ENCODE measurements at regions not wholly inside any gene's neighbourhood (a gene's known extent, or its start where the extent isn't known, plus 50 kb on each side); places are given as distances from the start of the nearest gene placed in this dataset.
A peak's percentile ranks its signal among the peaks of the same experiment; 100 is the strongest.

- Histone ChIP-seq H3K4me3 (no peak overlapping the region), H3K9me2 (replicated peaks; ENCODE audit: insufficient read depth) (no peaks in the 10 kb centered on the region), H3K27me3 (no peaks in the 10 kb centered on the region), H2AFZ (no peak overlapping the region), H3K4me2 (no peak overlapping the region), H3K79me2 (no peaks in the 10 kb centered on the region), H3K9me3 (ENCODE audit: low read depth) (no peaks in the 10 kb centered on the region), H3K27ac (peak overlapping the region; percentile 49), H3K4me1 (ENCODE audit: insufficient read depth) (peaks cover 4% of the 10 kb centered on the region), H3K36me3 (replicated peaks; ENCODE audit: insufficient read depth, low read depth) (no peaks in the 10 kb centered on the region), H4K20me1 (ENCODE audit: insufficient read depth, poor library complexity, severe bottlenecking) (no peaks in the 10 kb centered on the region)
- DNase-seq (ENCODE audit: low spot score), result no peak
- WGBS (ENCODE audit: low lambda C conversion rate, missing lambda C conversion rate), result 62% methylated on average over 3 of the region's 3 CpGs
- TF ChIP-seq EZH2phosphoT487 (IDR thresholded peaks at IDR 0.05; ENCODE audit: low read depth, severe bottlenecking, unreplicated experiment) (no peak), CTCF (IDR thresholded peaks at IDR 0.05; ENCODE audit: poor library complexity) (no peak), EZH2 (IDR thresholded peaks at IDR 0.05; ENCODE audit: borderline replicate concordance) (no peak)
Measured at GRCh38 chr2:128809880-128810279, 491.2 kb upstream of the HS6ST1 start.

- TF ChIP-seq CTCF (IDR thresholded peaks at IDR 0.05; ENCODE audit: poor library complexity), result no peak
- TF ChIP-seq EZH2phosphoT487 (IDR thresholded peaks at IDR 0.05; ENCODE audit: low read depth, severe bottlenecking, unreplicated experiment), result no peak
- TF ChIP-seq EZH2 (IDR thresholded peaks at IDR 0.05; ENCODE audit: borderline replicate concordance), result no peak
- 84% methylated on average over 13 of the region's 14 CpGs for WGBS (ENCODE audit: low lambda C conversion rate, missing lambda C conversion rate)
- Histone ChIP-seq H3K79me2 (no peaks in the 10 kb centered on the region), H3K4me2 (no peak overlapping the region), H3K4me1 (ENCODE audit: insufficient read depth) (peaks cover 4% of the 10 kb centered on the region), H3K36me3 (replicated peaks; ENCODE audit: insufficient read depth, low read depth) (no peaks in the 10 kb centered on the region), H3K4me3 (no peak overlapping the region), H3K9me2 (replicated peaks; ENCODE audit: insufficient read depth) (no peaks in the 10 kb centered on the region), H4K20me1 (ENCODE audit: insufficient read depth, poor library complexity, severe bottlenecking) (no peaks in the 10 kb centered on the region), H3K9me3 (ENCODE audit: low read depth) (no peaks in the 10 kb centered on the region), H3K27ac (no peak overlapping the region), H3K27me3 (no peaks in the 10 kb centered on the region), H2AFZ (no peak overlapping the region)
- no peak for DNase-seq (ENCODE audit: low spot score)
Measured at GRCh38 chr2:128812183-128812940, 493.7 kb upstream of the HS6ST1 start.

GRCh38 chr2:128813352-128814034 lies 494.8 kb upstream of the HS6ST1 start:
- peaks cover 4% of the 10 kb centered on the region for H3K4me1 ChIP-seq (ENCODE audit: insufficient read depth)
- no peak overlapping the region for H3K27ac ChIP-seq
- H3K4me2 ChIP-seq, result no peak overlapping the region
- no peak overlapping the region for H2AFZ ChIP-seq
- H3K27me3 ChIP-seq, result no peaks in the 10 kb centered on the region
- no peaks in the 10 kb centered on the region for H3K79me2 ChIP-seq
- no peak for TF ChIP-seq CTCF (IDR thresholded peaks at IDR 0.05; ENCODE audit: poor library complexity)
- TF ChIP-seq EZH2 (IDR thresholded peaks at IDR 0.05; ENCODE audit: borderline replicate concordance), result no peak
- no peak for TF ChIP-seq EZH2phosphoT487 (IDR thresholded peaks at IDR 0.05; ENCODE audit: low read depth, severe bottlenecking, unreplicated experiment)
- 67% methylated on average over 7 of the region's 7 CpGs for WGBS (ENCODE audit: low lambda C conversion rate, missing lambda C conversion rate)
- H3K36me3 ChIP-seq (replicated peaks; ENCODE audit: insufficient read depth, low read depth), result no peaks in the 10 kb centered on the region
- H4K20me1 ChIP-seq (ENCODE audit: insufficient read depth, poor library complexity, severe bottlenecking), result no peaks in the 10 kb centered on the region
- no peaks in the 10 kb centered on the region for H3K9me3 ChIP-seq (ENCODE audit: low read depth)
- H3K4me3 ChIP-seq, result no peak overlapping the region
- no peak for DNase-seq (ENCODE audit: low spot score)
- no peaks in the 10 kb centered on the region for H3K9me2 ChIP-seq (replicated peaks; ENCODE audit: insufficient read depth)
